Thyroid gland (tissue), 4 donors: ENCODE measurements at regions not wholly inside any gene's neighbourhood (a gene's known extent, or its start where the extent isn't known, plus 50 kb on each side); places are given as distances from the start of the nearest gene placed in this dataset.

ENCODE experiments used
- CTCF ChIP-seq, 6 experiments: fragments of 200-600 bp in 3 of 6; fragments of 450-650 bp in 3 of 6; sonication (generic) in 3 of 6; IDR thresholded peaks; one replicate each; pipeline ENCODE4 v1.5.1; 2016 to 2019; ENCODE audit warnings: antibody characterized with exemption in 6 of 6, mild to moderate bottlenecking in 2 of 6, inconsistent platforms in 1 of 6, moderate library complexity in 1 of 6
- POLR2A ChIP-seq, 2 donors: fragments of 450-650 bp; IDR thresholded peaks; one replicate each; pipeline ENCODE4 v1.6.1; 2017; ENCODE audit warnings: antibody characterized with exemption in 2 of 2, mild to moderate bottlenecking in 2 of 2, moderate library complexity in 1 of 2

GRCh38 chr18:24860978-24861680 lies 400.7 kb downstream of the HRH4 start:
- TF ChIP-seq POLR2A (IDR thresholded peaks at IDR 0.05), result no peak
- TF ChIP-seq CTCF (IDR thresholded peaks at IDR 0.05), result no peak
